ENCODE measurements at regions not wholly inside any gene's neighbourhood (a gene's known extent, or its start where the extent isn't known, plus 50 kb on each side); places are given as distances from the start of the nearest gene placed in this dataset.

GRCh38 chr15:39205506-39206371 is 375.1 kb upstream of the THBS1 start:
- TF ChIP-seq ZNF274 (IDR thresholded peaks at IDR 0.05; ENCODE audit: low read depth, low read length) (no peak), SUZ12 (IDR thresholded peaks at IDR 0.05; ENCODE audit: extremely low read depth, insufficient read depth, insufficient read length) (no peak), YY1 (IDR thresholded peaks at IDR 0.05; ENCODE audit: insufficient read depth, insufficient read length) (no peak)
- Histone ChIP-seq H3K9me3 (ENCODE audit: insufficient read depth, low read length) (peaks cover 11% of the 10 kb centered on the region), H3K4me3 (ENCODE audit: insufficient read length, low read depth) (no peak overlapping the region), H3K4me1 (ENCODE audit: insufficient read depth, insufficient read length) (no peaks in the 10 kb centered on the region), H3K9ac (ENCODE audit: insufficient read length, low read depth) (no peak overlapping the region), H3K36me3 (ENCODE audit: insufficient read depth, insufficient read length, low read length) (no peaks in the 10 kb centered on the region), H3K27me3 (ENCODE audit: insufficient read depth, insufficient read length) (no peaks in the 10 kb centered on the region)
- no peak for DNase-seq (ENCODE audit: low read depth, low spot score)

GRCh38 chr15:39207532-39208115 is 373.3 kb upstream of the THBS1 start:
- no peaks in the 10 kb centered on the region for H3K4me1 ChIP-seq (ENCODE audit: insufficient read depth, insufficient read length)
- no peaks in the 10 kb centered on the region for H3K27me3 ChIP-seq (ENCODE audit: insufficient read depth, insufficient read length)
- H3K9ac ChIP-seq (ENCODE audit: insufficient read length, low read depth): no peak overlapping the region
- no peaks in the 10 kb centered on the region for H3K36me3 ChIP-seq (ENCODE audit: insufficient read depth, insufficient read length, low read length)
- DNase-seq (ENCODE audit: low read depth, low spot score): no peak
- TF ChIP-seq ZNF274 (IDR thresholded peaks at IDR 0.05; ENCODE audit: low read depth, low read length) (no peak), YY1 (IDR thresholded peaks at IDR 0.05; ENCODE audit: insufficient read depth, insufficient read length) (no peak)
- H3K4me3 ChIP-seq (ENCODE audit: insufficient read length, low read depth): no peak overlapping the region
- peaks cover 30% of the 10 kb centered on the region for H3K9me3 ChIP-seq (ENCODE audit: insufficient read depth, low read length)

GRCh38 chr15:39208187-39208586 is 372.7 kb upstream of the THBS1 start:
- TF ChIP-seq SUZ12 (IDR thresholded peaks at IDR 0.05; ENCODE audit: extremely low read depth, insufficient read depth, insufficient read length): no peak
- no peak for TF ChIP-seq YY1 (IDR thresholded peaks at IDR 0.05; ENCODE audit: insufficient read depth, insufficient read length)
- no peak for TF ChIP-seq ZNF274 (IDR thresholded peaks at IDR 0.05; ENCODE audit: low read depth, low read length)
- H3K36me3 ChIP-seq (ENCODE audit: insufficient read depth, insufficient read length, low read length): no peaks in the 10 kb centered on the region
- H3K27me3 ChIP-seq (ENCODE audit: insufficient read depth, insufficient read length): no peaks in the 10 kb centered on the region
- DNase-seq (ENCODE audit: low read depth, low spot score): no peak
- H3K4me1 ChIP-seq (ENCODE audit: insufficient read depth, insufficient read length): no peaks in the 10 kb centered on the region
- no peak overlapping the region for H3K4me3 ChIP-seq (ENCODE audit: insufficient read length, low read depth)
- H3K9me3 ChIP-seq (ENCODE audit: insufficient read depth, low read length): peaks cover 30% of the 10 kb centered on the region
- no peak overlapping the region for H3K9ac ChIP-seq (ENCODE audit: insufficient read length, low read depth)

GRCh38 chr15:39209548-39210211 is 371.2 kb upstream of the THBS1 start:
- H3K9me3 ChIP-seq (ENCODE audit: insufficient read depth, low read length): peaks cover 38% of the 10 kb centered on the region
- no peaks in the 10 kb centered on the region for H3K4me1 ChIP-seq (ENCODE audit: insufficient read depth, insufficient read length)
- H3K27me3 ChIP-seq (ENCODE audit: insufficient read depth, insufficient read length): no peaks in the 10 kb centered on the region
- TF ChIP-seq SUZ12 (IDR thresholded peaks at IDR 0.05; ENCODE audit: extremely low read depth, insufficient read depth, insufficient read length): no peak
- H3K4me3 ChIP-seq (ENCODE audit: insufficient read length, low read depth): no peak overlapping the region
- no peak overlapping the region for H3K9ac ChIP-seq (ENCODE audit: insufficient read length, low read depth)
- H3K36me3 ChIP-seq (ENCODE audit: insufficient read depth, insufficient read length, low read length): no peaks in the 10 kb centered on the region
- no peak for DNase-seq (ENCODE audit: low read depth, low spot score)

- H3K4me1 ChIP-seq (ENCODE audit: insufficient read depth, insufficient read length): no peaks in the 10 kb centered on the region
- TF ChIP-seq YY1 (IDR thresholded peaks at IDR 0.05; ENCODE audit: insufficient read depth, insufficient read length): no peak
- TF ChIP-seq ZNF274 (IDR thresholded peaks at IDR 0.05; ENCODE audit: low read depth, low read length): peak; percentile 62; the same call in 1 of the 2 replicates
- H3K27me3 ChIP-seq (ENCODE audit: insufficient read depth, insufficient read length): no peaks in the 10 kb centered on the region
- H3K9ac ChIP-seq (ENCODE audit: insufficient read length, low read depth): no peak overlapping the region
- H3K4me3 ChIP-seq (ENCODE audit: insufficient read length, low read depth): no peak overlapping the region
- H3K9me3 ChIP-seq (ENCODE audit: insufficient read depth, low read length): peaks cover 45% of the 10 kb centered on the region
- DNase-seq (ENCODE audit: low read depth, low spot score): no peak
- H3K36me3 ChIP-seq (ENCODE audit: insufficient read depth, insufficient read length, low read length): no peaks in the 10 kb centered on the region
These were observed 369.5 kb upstream of the THBS1 start for GRCh38 chr15:39211108-39211979.

GRCh38 chr15:39213385-39213840 is 367.5 kb upstream of the THBS1 start:
- no peaks in the 10 kb centered on the region for H3K4me1 ChIP-seq (ENCODE audit: insufficient read depth, insufficient read length)
- H3K27me3 ChIP-seq (ENCODE audit: insufficient read depth, insufficient read length): no peaks in the 10 kb centered on the region
- H3K36me3 ChIP-seq (ENCODE audit: insufficient read depth, insufficient read length, low read length): no peaks in the 10 kb centered on the region
- TF ChIP-seq ZNF274 (IDR thresholded peaks at IDR 0.05; ENCODE audit: low read depth, low read length) (no peak), SUZ12 (IDR thresholded peaks at IDR 0.05; ENCODE audit: extremely low read depth, insufficient read depth, insufficient read length) (no peak), YY1 (IDR thresholded peaks at IDR 0.05; ENCODE audit: insufficient read depth, insufficient read length) (no peak)
- H3K9me3 ChIP-seq (ENCODE audit: insufficient read depth, low read length): peaks cover 41% of the 10 kb centered on the region
- DNase-seq (ENCODE audit: low read depth, low spot score): peak; percentile 81
- H3K9ac ChIP-seq (ENCODE audit: insufficient read length, low read depth): no peak overlapping the region
- no peak overlapping the region for H3K4me3 ChIP-seq (ENCODE audit: insufficient read length, low read depth)
